IPS-NIHi11 (cell line): ENCODE measurements at regions not wholly inside any gene's neighbourhood (a gene's known extent, or its start where the extent isn't known, plus 50 kb on each side); places are given as distances from the start of the nearest gene placed in this dataset.
"Not testable (repeated sequence)": the region's sequence is repeated elsewhere in the genome, so short reads cannot be mapped to it uniquely, and the experiment has no call there.

Source experiments
- DNase-seq: peaks from one replicate; pipeline ENCODE4 v3.0.0; 2012; ENCODE audit warnings: mixed read lengths, low spot score

DNA sequence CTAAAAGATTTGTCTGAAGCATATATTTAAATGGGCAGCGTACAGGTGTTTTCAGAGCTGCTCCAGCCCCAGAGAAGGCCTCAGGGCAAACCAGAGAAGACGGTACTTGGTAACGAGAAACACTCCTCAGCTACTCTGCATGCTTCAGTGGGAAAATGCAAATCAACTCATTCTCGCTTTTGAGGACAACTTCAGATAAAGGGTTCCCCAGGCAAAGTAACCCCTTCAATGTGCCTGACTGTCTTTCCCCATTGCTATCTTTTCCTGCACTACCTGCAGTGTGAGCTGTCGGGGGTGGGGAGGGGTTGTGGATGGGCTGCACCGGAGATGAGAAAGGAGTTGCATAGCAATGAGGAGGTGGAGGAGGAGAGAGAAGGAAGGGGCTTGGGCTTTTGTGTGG is 339.7 kb upstream of the CLINT1 start:
- DNase-seq = no peak

DNA sequence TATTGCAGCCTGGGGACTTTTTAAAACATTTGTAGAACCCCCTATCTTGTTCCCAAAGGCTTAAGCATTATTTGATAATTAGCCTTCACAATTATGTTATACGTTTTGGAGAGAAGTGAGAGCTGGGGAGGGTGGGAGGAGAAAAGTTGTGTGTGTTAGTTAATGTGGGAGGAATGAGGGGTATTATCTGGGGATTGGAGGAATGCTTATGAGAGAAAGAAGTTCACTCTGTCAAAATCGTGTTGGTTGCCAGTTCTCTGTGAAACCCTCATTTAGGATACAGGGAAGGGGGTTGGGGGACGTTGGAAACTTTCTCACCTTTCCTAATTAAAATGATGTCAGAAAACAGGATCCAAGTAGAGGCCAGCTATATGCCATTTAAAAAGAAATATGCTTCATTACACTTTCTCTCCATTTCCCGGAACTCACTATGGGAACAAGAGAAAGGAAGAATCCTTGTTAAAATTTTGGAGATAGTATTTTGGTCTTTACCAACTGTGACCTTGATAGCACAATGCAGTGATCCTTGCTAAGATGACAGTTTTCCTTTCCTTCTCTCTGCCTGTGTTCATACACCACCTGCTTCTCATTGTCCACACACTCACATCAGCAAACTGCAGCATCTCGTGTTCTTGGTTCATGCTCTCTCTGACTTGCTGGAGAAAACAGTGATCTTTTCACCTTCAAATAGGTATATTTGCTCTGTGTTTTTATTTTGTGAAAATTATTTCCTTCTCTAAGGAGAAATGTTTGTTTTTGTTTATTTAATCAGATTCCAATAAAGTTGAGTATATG is 336.7 kb upstream of the CLINT1 start:
- DNase-seq = no peak

DNA sequence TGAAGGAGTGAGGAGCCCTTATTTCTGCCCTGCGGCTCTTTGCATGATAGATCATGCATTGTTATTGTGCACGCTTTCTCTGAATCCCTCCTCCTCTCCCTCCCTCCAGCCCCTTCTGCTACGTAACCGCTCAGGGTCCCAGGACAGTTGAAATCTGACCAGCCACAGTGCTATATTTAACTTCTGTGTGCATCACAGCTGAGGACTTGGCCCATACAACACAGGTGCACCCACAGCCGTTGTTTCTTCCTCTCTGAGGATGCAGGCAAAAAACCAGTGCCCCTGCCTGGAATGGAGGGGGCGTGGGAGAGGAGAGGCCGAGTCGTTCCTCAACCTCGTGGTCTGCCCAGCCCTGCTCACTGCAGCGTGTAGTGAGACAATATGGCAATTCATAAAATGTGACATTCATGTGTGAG is 335.6 kb upstream of the CLINT1 start:
- no peak for DNase-seq

DNA sequence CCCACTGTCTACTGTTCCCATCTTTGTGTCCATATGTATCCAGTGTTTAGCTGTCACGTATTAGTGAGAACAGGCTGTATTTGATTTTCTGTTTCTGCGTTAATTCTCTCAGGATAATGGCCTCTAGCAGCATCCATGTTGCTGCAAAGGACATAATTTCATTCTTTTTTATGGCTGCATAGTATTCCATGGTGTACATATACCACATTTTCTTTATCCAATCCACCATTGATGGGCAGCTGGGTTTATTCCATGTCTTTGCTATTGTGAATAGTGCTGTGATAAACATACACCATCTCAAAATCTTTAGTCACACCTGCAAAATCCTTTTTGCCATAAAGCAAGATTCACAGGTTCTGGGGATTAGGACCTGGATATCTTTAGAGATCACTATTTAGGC is 334.4 kb upstream of the CLINT1 start:
- not testable (repeated sequence) for DNase-seq

DNA sequence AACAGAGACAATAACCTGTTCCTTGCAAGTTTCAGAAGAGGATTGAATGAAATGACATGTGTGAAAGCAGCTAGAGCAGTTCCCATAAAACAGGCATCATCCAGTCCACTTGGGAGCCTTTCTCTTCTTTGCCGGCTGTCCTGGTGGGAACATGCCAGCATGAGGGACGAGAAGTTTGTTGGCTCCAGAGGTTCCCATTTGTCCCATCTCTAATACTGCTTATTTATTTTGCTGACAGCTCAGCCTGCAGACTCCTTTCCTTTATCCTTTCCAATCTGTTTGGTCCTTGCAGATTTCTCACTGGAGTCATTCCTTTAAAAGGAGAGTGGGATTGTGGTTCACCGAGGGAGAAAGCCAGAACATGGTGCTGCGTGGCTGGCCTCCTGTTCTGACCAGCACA is 321.5 kb upstream of the CLINT1 start:
- no peak for DNase-seq

DNA sequence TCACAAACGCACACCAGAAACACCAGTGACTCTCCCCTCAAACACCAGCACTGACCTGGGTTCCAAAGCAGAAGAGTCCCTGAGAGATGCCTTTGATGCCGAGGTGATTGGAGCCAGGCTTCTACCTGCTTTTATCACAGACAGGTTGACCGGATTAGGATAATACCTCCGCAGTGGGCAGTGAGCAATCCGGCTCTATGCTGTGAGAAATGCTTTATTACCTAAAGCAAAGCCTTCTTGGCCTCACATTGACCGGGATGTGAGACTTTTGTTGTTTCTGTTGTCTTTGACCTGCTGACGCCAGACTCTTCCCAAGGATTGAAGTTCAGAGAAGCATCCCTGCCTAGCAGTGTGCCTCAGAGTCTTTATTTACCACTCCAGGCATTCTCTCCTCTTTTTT is 320.3 kb upstream of the CLINT1 start:
- DNase-seq = no peak

DNA sequence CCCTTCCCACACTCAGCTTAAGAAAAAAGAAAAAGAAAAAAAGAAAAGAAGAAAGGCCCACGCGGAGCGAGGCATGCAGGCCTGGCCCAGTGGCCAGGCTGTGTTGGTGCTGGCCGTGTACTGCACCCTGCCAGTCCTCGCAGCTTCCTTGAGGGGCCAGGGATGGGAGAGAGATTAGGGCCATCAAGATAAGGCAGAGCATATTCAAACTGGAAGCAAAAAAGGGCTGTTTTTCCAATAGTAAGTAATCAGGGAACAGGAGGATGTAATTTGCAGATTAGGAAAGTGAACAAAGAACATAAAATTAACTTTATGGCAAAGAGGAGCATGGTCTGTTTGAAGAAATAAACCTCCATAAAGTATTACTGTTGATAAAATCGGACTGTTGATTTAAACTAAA is 319.6 kb upstream of the CLINT1 start:
- no peak for DNase-seq

DNA sequence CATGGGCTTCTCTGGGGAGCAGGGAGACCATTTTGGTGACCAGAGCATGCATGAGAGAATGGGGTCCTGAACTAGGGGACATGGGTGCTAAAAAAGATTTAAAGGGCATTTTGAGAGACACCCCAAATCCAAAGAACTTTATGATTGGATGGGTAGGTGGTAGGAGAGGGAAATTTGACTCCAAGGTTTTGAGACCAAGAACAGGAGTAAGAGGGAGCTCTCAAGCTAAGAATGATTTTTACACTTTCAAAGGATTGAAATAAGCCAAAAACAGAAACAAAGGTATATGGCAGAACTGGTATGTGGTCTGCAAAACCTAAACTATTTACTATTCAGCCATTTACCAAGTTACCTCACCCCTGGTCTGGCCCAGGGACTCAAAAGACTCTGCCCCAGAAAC is 318.2 kb upstream of the CLINT1 start:
- DNase-seq = no peak

DNA sequence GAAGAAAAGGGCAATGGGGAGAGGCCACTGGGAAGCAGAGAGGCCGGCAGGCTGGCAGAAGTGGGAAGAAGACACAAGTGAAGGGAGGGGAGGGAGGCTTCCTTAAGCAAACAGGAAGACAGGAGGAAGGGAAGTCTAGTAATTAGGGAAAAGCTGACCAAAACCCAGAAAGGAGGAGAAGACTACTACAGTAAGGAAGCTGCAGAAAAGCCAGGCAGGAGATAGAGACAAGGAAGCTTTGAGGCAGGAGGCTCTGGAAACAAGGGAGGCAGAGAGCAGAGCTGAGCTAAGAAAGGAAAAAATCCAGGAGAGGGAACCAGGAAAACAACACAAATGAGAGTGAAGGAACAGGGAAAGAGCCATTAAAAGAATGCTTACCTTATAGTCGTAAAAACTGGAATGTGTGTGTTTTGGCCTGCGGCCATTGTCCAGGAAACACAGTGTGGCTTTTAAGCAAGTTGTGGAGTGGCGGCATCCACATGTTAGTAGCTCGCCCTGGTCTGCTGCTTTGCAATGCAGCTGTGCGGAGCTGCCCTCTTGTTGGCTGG is 317.1 kb upstream of the CLINT1 start:
- no peak for DNase-seq

DNA sequence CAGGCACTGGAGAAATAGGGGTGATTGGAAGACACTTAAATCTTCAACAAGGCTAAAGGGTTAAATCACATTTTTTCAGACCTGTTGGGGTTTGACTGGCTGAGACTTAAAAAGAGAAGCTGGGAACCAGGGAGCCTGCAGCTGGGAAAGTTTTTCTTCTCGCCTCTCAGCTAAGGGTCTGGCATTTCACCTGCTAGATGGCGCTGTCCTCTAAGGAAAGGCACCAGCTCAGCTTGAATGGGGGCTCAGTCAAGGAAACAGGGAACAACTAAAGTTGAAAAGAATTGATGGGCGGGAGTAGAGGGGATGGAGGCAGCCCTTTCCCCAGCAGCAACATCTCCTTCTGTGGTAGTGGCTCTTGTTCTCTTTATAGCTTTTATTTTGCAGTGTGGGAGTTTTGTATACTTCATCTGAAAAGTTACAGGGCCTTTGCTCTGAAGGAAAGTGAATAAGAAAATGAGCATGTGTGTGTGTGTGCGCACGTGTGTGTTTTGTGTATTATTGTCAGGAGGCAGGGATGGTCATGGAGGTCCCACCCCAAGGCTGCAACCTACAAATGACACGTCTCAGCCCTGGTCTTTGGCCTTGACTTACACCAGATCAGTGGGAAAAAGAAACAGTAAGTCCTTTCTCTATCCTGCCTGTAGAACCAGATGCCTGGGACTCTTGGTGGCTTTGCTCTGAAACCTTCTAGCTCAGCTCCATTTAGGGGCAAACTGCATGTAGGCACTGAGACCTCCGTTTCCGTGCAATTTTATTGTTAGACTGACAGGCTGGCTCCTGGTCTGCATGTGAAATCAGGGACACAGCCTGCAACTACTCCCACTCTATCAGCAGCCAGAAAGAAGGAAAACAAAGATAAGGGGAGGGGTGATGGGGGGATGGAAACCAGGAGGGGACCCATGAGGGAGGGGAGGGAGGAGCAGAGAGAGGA is 316.2 kb upstream of the CLINT1 start:
- DNase-seq = peak; percentile 82

DNA sequence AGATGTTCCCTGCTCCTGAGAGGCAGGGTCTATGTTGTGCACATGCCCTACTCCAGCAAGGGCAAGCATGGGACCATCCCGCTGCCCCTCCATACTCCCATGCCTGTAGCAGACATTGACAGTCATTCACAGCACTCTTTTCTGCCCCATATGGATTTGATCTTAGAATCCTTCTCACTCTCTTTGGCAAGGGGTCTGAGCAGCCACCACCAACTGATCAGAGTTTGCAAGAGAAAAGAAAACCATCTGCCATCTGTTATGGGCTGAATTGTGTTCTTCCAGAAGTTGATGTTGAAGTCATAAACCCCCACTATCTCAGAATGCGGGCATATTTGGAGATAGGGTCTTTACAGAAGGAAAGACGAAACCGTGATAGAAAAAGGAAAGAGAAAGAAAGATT is 315.1 kb upstream of the CLINT1 start:
- DNase-seq = no peak

DNA sequence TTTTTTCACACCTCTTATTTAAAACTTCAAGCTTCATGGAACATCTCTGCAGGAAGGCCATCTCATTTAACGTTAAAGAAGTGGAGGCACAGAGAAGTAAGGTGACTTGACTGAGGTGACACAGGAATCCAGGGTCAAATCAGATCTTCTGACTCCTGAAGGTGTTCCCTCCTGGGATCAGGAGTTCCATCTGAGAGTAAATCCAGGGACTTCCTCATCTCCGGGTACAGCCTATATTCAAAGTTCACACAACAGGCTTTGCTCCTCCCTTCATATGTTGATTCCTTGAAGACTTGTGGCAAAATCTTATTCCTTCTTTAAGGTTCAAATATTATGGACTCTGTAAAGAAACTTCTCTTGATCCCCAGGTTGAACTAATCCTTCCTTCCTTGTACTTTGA is 313.1 kb upstream of the CLINT1 start:
- no peak for DNase-seq

DNA sequence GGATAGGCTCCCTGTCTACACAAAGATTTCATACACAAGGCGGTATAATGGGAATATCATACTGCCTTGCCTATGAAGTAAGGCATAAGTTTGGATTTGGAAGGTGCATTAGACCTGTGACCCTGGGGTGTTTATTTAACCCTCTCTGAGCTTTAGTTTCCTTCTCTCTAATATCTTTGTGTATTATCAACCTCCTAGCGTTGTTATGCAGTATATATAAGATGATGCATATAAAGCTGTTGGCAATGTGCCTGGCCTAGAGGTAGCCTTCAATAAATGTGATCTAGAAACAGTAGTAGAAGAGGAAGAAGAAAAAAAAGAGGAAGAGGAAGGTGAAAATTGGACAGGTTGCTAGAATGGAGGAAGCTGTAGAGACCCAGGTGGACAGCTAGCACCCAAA is 311.6 kb upstream of the CLINT1 start:
- DNase-seq = no peak

DNA sequence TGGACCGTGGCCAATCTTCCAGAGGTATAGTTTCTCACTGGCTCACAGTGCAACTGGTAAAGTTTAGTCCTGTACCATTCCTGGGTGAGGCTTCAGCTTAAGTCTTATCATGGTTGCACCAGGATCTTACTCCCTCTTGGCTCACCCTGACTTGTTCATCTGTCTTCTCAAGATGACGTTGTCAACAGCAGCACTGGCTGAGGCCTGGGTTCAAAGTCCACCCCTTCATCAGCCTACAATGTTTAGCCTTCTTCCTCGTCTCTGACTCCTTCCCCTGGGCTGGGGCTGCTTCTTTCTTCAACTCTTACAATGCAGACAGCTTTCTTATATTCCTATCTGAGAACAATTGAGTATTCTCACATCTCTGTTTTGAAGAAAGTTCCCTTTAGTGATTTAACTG is 311.1 kb upstream of the CLINT1 start:
- DNase-seq = no peak

DNA sequence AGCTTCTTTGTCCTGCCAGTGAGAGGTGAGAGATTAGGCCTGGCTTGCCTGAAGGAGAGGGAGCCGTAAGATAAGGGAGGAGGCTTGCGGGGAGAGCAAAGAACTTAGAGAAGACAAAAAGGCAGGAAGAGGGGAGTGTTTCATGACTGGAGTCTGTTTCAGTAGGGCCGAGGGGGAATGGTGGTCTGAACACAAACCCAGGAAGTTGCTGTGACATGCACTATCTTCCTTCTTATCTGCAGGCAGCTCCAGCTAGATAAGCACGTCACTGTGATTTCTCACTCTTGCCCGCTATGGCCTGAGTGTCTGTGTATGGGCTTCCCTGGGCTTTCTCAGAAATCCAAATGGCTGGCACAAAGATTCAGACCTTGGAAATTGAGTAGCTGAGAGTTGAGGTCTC is 307.5 kb upstream of the CLINT1 start:
- DNase-seq = no peak

DNA sequence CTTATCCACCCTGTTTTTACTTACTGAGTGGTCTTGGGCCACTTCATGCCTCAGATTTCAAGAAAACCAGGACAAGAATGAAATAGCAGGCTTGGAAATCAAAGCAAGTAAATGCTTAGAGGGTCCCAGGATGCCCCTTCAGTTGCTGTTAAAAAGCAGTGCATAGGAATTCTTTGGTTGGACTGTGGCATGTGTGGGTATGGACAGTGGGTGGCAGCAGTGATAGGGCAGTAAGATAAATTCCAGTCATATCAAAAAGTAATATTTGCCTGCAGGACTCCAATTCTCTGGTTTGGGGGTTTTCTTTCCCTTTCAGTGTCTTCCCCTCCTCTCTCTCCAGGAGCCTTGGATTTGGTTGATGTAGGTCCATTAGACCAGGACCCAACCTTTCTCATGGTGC is 306.7 kb upstream of the CLINT1 start:
- no peak for DNase-seq

DNA sequence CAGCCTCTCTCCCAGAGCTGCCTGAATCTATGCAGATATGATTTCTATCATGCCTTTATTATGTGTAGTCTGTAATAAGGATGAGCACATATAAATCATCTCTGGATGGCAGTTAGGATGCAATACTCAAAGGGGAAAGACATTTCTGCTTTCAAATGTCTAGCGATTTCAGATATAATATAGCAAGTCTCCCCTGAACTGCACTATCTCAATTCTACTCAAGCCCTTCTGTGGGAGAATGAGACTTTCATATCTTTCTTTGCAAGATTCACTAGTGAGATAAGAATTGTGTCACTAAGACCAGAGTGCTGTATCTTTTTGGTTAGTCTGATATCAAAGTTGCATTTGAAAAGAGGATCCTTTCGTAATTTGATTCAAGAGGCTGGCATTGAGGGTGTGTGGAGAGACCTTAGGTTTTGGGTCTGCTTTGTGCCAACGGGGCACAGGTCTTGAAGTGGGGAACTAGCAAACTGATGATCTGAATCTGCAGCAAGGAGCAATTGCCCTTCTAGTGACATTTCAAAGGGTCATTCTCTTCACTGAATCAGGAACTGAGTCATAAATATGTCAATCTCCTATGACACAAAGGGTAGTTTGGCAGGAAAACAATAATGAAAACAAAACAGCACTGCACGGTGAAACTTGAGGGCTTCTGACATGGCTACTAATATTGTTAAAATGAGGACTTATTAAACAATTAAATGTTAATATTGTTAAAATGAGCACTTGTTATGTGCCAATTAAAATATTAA is 305.5 kb upstream of the CLINT1 start:
- DNase-seq = no peak

DNA sequence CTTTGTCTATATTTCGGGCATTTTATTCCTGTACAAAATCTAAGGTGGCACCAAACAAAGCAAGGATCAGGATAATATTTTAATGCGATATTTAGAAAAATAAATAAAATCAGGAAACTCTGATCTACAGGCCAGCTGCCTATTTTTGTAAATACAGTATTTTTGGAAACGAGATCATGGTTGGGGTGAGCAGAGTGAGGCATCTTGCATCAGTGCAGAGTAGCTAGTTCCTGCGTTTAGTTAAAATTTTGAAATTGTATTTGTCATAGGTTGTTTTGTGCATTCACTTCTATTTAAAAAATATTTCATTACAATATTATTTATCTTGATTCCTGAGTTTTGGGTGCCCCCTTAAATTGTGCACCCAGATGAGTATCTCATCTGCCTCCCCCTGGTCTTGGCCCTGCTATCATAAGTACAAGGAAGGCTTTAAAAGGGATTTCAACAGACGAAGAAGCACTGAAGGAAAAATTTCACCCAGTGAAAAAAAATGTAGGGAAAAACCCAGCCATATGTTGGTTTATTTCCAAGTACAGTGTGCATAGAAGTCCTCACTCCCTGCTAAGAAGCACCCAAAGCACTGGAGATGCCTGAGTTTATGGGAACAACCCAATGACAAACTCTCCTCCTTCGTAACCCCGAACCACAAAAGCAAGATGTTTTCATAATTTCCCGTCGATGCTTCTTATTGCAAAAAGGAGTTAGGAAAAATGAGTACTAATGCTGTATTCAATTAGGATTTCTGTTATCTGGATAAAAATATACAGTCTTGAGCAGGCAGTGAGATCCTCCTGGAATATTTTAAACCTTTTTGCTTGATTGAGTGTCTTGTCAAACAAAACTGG is 304.7 kb upstream of the CLINT1 start:
- no peak for DNase-seq

DNA sequence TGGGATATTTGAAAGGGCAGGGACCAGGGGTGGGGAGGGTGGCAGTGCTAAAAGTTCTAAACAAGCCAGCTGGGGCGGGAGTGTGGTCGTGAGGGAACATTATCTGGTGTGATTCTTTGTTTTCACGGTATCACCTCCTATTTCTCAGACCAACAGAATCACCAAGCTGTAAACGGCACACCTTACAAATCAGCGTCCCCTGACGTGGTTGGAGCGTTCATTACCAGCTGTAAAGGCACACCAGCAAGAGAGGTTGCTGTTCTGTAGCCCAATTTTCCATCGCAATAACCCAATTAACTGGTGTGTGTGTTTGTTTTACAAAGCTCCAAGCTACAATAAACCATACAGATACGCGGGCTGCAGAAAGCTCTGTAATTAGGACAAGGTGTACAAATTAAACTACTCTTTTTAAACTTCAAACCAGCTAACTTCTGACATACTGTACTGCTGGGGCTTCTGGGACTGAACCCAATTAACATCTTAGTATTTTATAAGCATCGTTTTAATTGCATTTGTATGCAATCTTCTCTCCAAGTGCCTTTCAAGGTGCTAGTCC is 303.6 kb upstream of the CLINT1 start:
- DNase-seq = no peak

DNA sequence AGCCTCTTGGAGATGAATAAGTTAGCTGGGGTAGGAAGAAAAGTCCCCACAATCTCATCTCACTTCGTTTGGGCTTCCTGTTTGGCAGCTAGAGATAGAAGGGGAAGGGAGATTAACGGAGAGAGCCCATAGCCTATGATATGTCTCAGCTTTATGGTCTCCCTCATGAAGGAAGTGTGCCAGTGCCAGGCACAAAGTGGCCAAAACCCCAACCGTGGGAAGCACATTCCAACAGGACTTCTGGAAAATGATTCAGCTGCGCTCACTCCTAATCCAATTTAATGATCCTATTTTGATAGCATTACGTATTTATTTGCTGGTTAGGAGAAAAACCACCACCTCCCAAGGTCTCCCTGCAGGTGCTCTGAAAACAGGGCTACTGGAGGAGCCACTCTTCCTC is 303.1 kb upstream of the CLINT1 start:
- no peak for DNase-seq

DNA sequence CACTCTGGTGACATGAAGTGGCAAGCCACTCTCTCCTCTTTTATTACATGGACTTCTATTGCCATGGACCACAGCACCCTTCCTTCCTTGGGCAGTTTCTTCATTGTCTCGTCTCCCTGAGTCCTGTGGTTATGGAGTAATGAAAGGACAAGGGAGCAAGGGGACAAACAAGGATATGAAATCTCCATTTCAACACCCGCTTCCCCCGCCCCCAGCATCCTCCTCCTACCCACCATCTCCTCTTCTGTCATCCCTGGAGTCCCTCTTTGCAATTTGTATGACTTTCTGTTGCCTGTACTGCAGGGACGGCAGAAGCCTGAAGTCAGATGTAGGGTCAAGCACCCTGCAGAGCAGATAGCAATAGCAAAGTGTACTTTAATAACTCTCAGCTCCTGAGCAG is 300.7 kb upstream of the CLINT1 start:
- no peak for DNase-seq
